ENCODE measurements at regions not wholly inside any gene's neighbourhood (a gene's known extent, or its start where the extent isn't known, plus 50 kb on each side); places are given as distances from the start of the nearest gene placed in this dataset.

- ATAC-seq: no peak
- no peak for TF ChIP-seq TCF4 (CRISPR knock-in tag; IDR thresholded peaks at IDR 0.05; ENCODE audit: borderline replicate concordance)
- no peak for TF ChIP-seq OSR1 (CRISPR knock-in tag; IDR thresholded peaks at IDR 0.05)
- no peak for TF ChIP-seq PPARA (CRISPR knock-in tag; IDR thresholded peaks at IDR 0.05; ENCODE audit: borderline replicate concordance)
- no peak for TF ChIP-seq ZNF565 (CRISPR knock-in tag; conservative IDR thresholded peaks at IDR 0.05; ENCODE audit: low read depth)
- TF ChIP-seq ZNF8 (CRISPR knock-in tag; IDR thresholded peaks at IDR 0.05): no peak
- no peak for TF ChIP-seq CSDC2 (CRISPR knock-in tag; IDR thresholded peaks at IDR 0.05)
- no peak for TF ChIP-seq ISL1 (CRISPR knock-in tag; IDR thresholded peaks at IDR 0.05)
- no peak for TF ChIP-seq GLIS3 (CRISPR knock-in tag; IDR thresholded peaks at IDR 0.05)
- no peak for TF ChIP-seq TOX (CRISPR knock-in tag; IDR thresholded peaks at IDR 0.05; ENCODE audit: borderline replicate concordance)
- no peak for TF ChIP-seq CSRNP3 (CRISPR knock-in tag; IDR thresholded peaks at IDR 0.05)
- TF ChIP-seq ZFP30 (CRISPR knock-in tag; IDR thresholded peaks at IDR 0.05): no peak
- no peak for TF ChIP-seq POU6F1 (CRISPR knock-in tag; IDR thresholded peaks at IDR 0.05; ENCODE audit: borderline replicate concordance, low read depth)
- TF ChIP-seq, protein P1, sequence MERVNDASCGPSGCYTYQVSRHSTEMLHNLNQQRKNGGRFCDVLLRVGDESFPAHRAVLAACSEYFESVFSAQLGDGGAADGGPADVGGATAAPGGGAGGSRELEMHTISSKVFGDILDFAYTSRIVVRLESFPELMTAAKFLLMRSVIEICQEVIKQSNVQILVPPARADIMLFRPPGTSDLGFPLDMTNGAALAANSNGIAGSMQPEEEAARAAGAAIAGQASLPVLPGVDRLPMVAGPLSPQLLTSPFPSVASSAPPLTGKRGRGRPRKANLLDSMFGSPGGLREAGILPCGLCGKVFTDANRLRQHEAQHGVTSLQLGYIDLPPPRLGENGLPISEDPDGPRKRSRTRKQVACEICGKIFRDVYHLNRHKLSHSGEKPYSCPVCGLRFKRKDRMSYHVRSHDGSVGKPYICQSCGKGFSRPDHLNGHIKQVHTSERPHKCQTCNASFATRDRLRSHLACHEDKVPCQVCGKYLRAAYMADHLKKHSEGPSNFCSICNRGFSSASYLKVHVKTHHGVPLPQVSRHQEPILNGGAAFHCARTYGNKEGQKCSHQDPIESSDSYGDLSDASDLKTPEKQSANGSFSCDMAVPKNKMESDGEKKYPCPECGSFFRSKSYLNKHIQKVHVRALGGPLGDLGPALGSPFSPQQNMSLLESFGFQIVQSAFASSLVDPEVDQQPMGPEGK (CRISPR knock-in tag; IDR thresholded peaks at IDR 0.05; ENCODE audit: borderline replicate concordance): no peak
- TF ChIP-seq SNAI2 (CRISPR knock-in tag; IDR thresholded peaks at IDR 0.05): no peak
- no peak for TF ChIP-seq BACH2 (CRISPR knock-in tag; IDR thresholded peaks at IDR 0.05; ENCODE audit: borderline replicate concordance)
- no peak for TF ChIP-seq ZFP3 (CRISPR knock-in tag; IDR thresholded peaks at IDR 0.05)
- no peak for TF ChIP-seq ZNF70 (CRISPR knock-in tag; IDR thresholded peaks at IDR 0.05)
- TF ChIP-seq ARNTL (CRISPR knock-in tag; IDR thresholded peaks at IDR 0.05; ENCODE audit: borderline replicate concordance, low read depth): no peak
Observed at GRCh38 chr2:234556848-234557573, 60.1 kb upstream of the ARL4C start.

DNA sequence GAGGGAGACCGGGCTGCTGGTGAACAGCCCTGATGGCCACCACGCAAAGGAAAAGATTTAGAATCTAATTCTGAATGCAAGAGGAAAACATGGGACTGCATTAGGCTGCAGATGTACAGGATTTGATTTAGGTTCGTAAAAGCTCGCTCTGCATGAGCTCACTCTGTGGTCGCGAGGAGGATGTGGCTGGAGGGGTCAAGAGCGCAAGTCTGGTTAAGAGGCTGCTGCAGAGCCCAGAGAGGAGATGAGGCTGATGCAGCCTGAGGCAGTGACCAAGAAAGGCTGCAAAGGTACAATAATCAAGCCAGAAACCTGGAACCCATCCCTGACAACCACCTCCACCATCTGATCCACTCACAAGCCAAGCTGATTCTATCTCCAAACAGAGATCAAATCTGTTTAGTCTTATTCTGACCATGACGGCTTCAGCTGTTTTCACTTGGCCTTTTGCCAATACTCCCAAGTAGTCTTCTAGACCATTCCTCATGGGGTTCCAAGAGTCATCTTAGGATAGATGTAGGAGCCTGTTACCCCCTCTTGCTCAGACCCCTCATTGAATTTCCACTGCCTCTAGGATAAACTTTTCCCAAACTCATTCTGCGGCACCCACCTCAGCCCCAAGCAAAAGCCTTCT is 58.9 kb upstream of the ARL4C start:
- TF ChIP-seq, protein P1 (CRISPR knock-in tag; IDR thresholded peaks at IDR 0.05; ENCODE audit: borderline replicate concordance): no peak
- TF ChIP-seq, protein P2, sequence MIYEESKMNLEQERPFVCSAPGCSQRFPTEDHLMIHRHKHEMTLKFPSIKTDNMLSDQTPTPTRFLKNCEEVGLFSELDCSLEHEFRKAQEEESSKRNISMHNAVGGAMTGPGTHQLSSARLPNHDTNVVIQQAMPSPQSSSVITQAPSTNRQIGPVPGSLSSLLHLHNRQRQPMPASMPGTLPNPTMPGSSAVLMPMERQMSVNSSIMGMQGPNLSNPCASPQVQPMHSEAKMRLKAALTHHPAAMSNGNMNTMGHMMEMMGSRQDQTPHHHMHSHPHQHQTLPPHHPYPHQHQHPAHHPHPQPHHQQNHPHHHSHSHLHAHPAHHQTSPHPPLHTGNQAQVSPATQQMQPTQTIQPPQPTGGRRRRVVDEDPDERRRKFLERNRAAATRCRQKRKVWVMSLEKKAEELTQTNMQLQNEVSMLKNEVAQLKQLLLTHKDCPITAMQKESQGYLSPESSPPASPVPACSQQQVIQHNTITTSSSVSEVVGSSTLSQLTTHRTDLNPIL (CRISPR knock-in tag; IDR thresholded peaks at IDR 0.05; ENCODE audit: low read depth): no peak
- TF ChIP-seq ARNTL (CRISPR knock-in tag; IDR thresholded peaks at IDR 0.05; ENCODE audit: borderline replicate concordance, low read depth): no peak
- TF ChIP-seq RARB (CRISPR knock-in tag; IDR thresholded peaks at IDR 0.05): no peak
- no peak for TF ChIP-seq SNAI2 (CRISPR knock-in tag; IDR thresholded peaks at IDR 0.05)
- TF ChIP-seq PPARA (CRISPR knock-in tag; IDR thresholded peaks at IDR 0.05; ENCODE audit: borderline replicate concordance): no peak
- no peak for TF ChIP-seq POU6F1 (CRISPR knock-in tag; IDR thresholded peaks at IDR 0.05; ENCODE audit: borderline replicate concordance, low read depth)
- TF ChIP-seq OSR1 (CRISPR knock-in tag; IDR thresholded peaks at IDR 0.05): no peak
- no peak for TF ChIP-seq BACH2 (CRISPR knock-in tag; IDR thresholded peaks at IDR 0.05; ENCODE audit: borderline replicate concordance)
- TF ChIP-seq ZNF8 (CRISPR knock-in tag; IDR thresholded peaks at IDR 0.05): no peak
- no peak for TF ChIP-seq ZFP30 (CRISPR knock-in tag; IDR thresholded peaks at IDR 0.05)
- TF ChIP-seq TCF4 (CRISPR knock-in tag; IDR thresholded peaks at IDR 0.05; ENCODE audit: borderline replicate concordance): no peak
- TF ChIP-seq ZNF70 (CRISPR knock-in tag; IDR thresholded peaks at IDR 0.05): no peak
- no peak for ATAC-seq

Measured in SK-N-SH treated with all-trans-retinoic acid at 6 μM for 48 hours (cell line).